MV-4-11 (cell line): ENCODE measurements at regions not wholly inside any gene's neighbourhood (a gene's known extent, or its start where the extent isn't known, plus 50 kb on each side); places are given as distances from the start of the nearest gene placed in this dataset.

ENCODE experiments used
- DNase-seq: peaks from one replicate; lab custom pipeline; 2025; lab: John Stamatoyannopoulos, UW

- no peak for DNase-seq
These were observed 1448.0 kb downstream of the AACS start for GRCh38 chr12:126512916-126513913.

- no peak for DNase-seq
These were observed 1453.5 kb downstream of the AACS start for GRCh38 chr12:126518596-126519200.

GRCh38 chr12:126519833-126520232 is 1454.6 kb downstream of the AACS start:
- DNase-seq, result no peak

- DNase-seq, result no peak
These were observed 1458.7 kb downstream of the AACS start for GRCh38 chr12:126523891-126524290.

GRCh38 chr12:126534495-126534894 is 1469.3 kb downstream of the AACS start:
- no peak for DNase-seq

GRCh38 chr12:126534942-126535341 is 1469.7 kb downstream of the AACS start:
- DNase-seq, result no peak

- no peak for DNase-seq
These were observed 1470.7 kb downstream of the AACS start for GRCh38 chr12:126535971-126536370.

- DNase-seq, result no peak
These were observed 1472.8 kb downstream of the AACS start for GRCh38 chr12:126537961-126538530.

- no peak for DNase-seq
These were observed 1473.7 kb downstream of the AACS start for GRCh38 chr12:126538888-126539287.

GRCh38 chr12:126545411-126545810 is 1480.2 kb downstream of the AACS start:
- DNase-seq, result no peak

GRCh38 chr12:126547905-126548304 is 1482.7 kb downstream of the AACS start:
- DNase-seq, result no peak

- no peak for DNase-seq
These were observed 1486.6 kb downstream of the AACS start for GRCh38 chr12:126551869-126552268.

GRCh38 chr12:126554625-126555024 is 1489.4 kb downstream of the AACS start:
- no peak for DNase-seq

- no peak for DNase-seq
These were observed 1492.4 kb downstream of the AACS start for GRCh38 chr12:126557659-126558058.

- DNase-seq, result no peak
These were observed 1493.0 kb downstream of the AACS start for GRCh38 chr12:126558219-126558618.

GRCh38 chr12:126558810-126559209 is 1493.6 kb downstream of the AACS start:
- DNase-seq, result no peak

- DNase-seq, result no peak
These were observed 1501.8 kb downstream of the AACS start for GRCh38 chr12:126567016-126567415.

GRCh38 chr12:126569706-126570105 is 1504.5 kb downstream of the AACS start:
- DNase-seq, result no peak

GRCh38 chr12:126570566-126570965 is 1505.3 kb downstream of the AACS start:
- no peak for DNase-seq

- DNase-seq, result no peak
These were observed 1506.9 kb downstream of the AACS start for GRCh38 chr12:126572170-126572569.

- no peak for DNase-seq
These were observed 1516.4 kb downstream of the AACS start for GRCh38 chr12:126581655-126582054.

- DNase-seq, result no peak
These were observed 1517.0 kb downstream of the AACS start for GRCh38 chr12:126582231-126582630.
